ENCODE measurements at regions not wholly inside any gene's neighbourhood (a gene's known extent, or its start where the extent isn't known, plus 50 kb on each side); places are given as distances from the start of the nearest gene placed in this dataset.

DNA sequence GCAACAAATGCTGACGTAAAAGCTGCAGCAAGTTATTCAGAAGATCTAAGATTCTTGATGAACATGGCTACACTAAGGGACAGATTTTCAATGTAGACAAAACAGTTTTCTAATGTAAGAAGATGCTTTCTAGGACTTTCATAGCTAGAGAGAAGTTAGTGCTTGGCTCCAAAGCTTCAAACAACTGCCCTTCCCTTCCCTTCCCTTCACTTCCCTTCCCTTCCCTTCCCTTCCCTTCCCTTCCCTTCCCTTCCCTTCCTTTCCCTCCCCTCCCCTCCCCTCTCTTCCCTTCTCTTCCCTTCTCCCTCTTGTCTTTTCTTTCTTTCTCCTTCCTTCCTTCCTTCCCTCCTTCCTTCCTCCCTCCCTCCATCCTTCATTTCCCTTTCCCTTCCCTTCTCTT is 365.3 kb upstream of the ADGRL4 start:
- H3K4me1 ChIP-seq (ENCODE audit: control insufficient read depth in 1 of 2, insufficient read depth in 1 of 2, low read depth in 1 of 2, low read length in 1 of 2), result no peaks in the 10 kb centered on the region

DNA sequence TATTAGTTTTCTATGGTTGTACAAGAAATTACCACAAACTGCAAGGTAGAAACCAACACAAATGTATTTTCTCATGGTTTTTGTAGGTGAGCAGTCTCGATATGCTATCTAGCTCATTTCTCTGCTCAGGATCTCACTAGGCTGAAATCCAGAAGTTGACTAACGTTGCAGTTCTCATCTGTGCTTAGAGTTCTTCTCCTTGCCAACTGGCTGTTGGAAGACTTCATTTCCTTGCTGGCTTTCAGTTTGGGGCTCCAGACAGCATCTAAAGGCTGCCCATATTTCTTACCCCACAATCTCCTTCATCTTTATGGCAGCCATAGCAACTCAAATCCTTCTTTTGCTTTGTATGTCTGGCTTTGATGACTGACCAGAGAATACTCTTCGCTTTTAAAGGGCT is 362.6 kb upstream of the ADGRL4 start:
- H3K36me3 ChIP-seq, result no peaks in the 10 kb centered on the region
- TF ChIP-seq CTCF (IDR thresholded peaks at IDR 0.05), result no peak
- H3K27ac ChIP-seq, result no peak overlapping the region
- H3K4me1 ChIP-seq (ENCODE audit: control insufficient read depth in 1 of 2, insufficient read depth in 1 of 2, low read depth in 1 of 2, low read length in 1 of 2), result no peaks in the 10 kb centered on the region
- no peak overlapping the region for H3K4me3 ChIP-seq (ENCODE audit: low read depth in 1 of 2, low read length in 1 of 2)
- H3K27me3 ChIP-seq, result no peaks in the 10 kb centered on the region
- H3K9me3 ChIP-seq, result no peaks in the 10 kb centered on the region

More for the DNA sequence above, 365.3 kb upstream of the ADGRL4 start:
- H3K27me3 ChIP-seq, result no peaks in the 10 kb centered on the region
- no peak overlapping the region for H3K4me3 ChIP-seq (ENCODE audit: low read depth in 1 of 2, low read length in 1 of 2)
- no peaks in the 10 kb centered on the region for H3K9me3 ChIP-seq
- no peak overlapping the region for H3K27ac ChIP-seq
- no peak for TF ChIP-seq CTCF (IDR thresholded peaks at IDR 0.05)
- H3K36me3 ChIP-seq, result no peaks in the 10 kb centered on the region

GRCh38 chr1:79364896-79365295 is 358.4 kb upstream of the ADGRL4 start:
- H3K4me3 ChIP-seq (ENCODE audit: low read depth in 1 of 2, low read length in 1 of 2), result no peak overlapping the region
- no peak for TF ChIP-seq CTCF (IDR thresholded peaks at IDR 0.05)
- no peaks in the 10 kb centered on the region for H3K9me3 ChIP-seq
- H3K27ac ChIP-seq, result no peak overlapping the region
- H3K27me3 ChIP-seq, result no peaks in the 10 kb centered on the region
- H3K4me1 ChIP-seq (ENCODE audit: control insufficient read depth in 1 of 2, insufficient read depth in 1 of 2, low read depth in 1 of 2, low read length in 1 of 2), result no peaks in the 10 kb centered on the region
- no peaks in the 10 kb centered on the region for H3K36me3 ChIP-seq

DNA sequence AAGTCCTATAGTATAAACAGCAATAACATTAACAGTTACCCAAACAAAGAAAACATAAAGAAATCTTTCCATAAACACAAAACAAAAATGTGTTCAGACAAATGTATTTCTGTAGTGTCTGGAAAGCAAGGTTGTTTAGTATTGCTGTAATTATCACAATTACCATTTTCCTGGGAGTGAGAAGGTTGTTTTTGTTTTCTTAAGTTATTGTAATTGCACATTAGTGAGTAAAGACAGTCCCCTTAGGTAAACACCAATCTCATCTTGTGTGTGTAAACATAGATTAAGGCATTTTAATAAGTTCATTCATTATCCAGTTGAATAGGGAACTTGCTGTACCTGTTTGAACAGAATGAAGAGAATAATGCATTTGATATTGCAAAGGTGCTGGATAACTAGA is 356.9 kb upstream of the ADGRL4 start:
- no peaks in the 10 kb centered on the region for H3K4me1 ChIP-seq (ENCODE audit: control insufficient read depth in 1 of 2, insufficient read depth in 1 of 2, low read depth in 1 of 2, low read length in 1 of 2)
- no peaks in the 10 kb centered on the region for H3K27me3 ChIP-seq
- no peak overlapping the region for H3K27ac ChIP-seq
- no peak for TF ChIP-seq CTCF (IDR thresholded peaks at IDR 0.05)
- no peak overlapping the region for H3K4me3 ChIP-seq (ENCODE audit: low read depth in 1 of 2, low read length in 1 of 2)
- H3K36me3 ChIP-seq, result no peaks in the 10 kb centered on the region
- H3K9me3 ChIP-seq, result no peaks in the 10 kb centered on the region

- Histone ChIP-seq H3K27me3 (no peaks in the 10 kb centered on the region), H3K4me3 (ENCODE audit: low read depth in 1 of 2, low read length in 1 of 2) (no peak overlapping the region), H3K9me3 (no peaks in the 10 kb centered on the region), H3K27ac (no peak overlapping the region), H3K36me3 (no peaks in the 10 kb centered on the region), H3K4me1 (ENCODE audit: control insufficient read depth in 1 of 2, insufficient read depth in 1 of 2, low read depth in 1 of 2, low read length in 1 of 2) (no peaks in the 10 kb centered on the region)
- TF ChIP-seq CTCF (IDR thresholded peaks at IDR 0.05), result no peak
Observed at GRCh38 chr1:79362470-79362869, 355.9 kb upstream of the ADGRL4 start.

DNA sequence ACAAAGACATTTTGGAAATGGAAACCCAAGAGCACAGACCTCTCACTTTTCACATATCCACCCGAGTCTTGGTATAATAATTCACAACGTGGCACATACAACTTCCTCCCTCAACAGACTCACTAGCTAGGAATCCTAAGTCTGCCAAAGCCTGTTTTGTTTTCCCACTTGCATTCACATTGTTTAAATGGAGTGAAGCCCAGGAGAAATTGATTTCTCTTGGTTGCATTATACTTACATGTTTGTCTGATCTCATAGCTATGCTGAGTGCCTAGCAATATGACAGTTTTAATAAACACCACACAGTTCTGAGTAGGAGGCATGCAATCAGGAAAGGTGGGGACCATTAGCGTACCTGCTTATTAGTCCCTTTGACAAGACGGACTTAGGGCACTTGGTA is 348.6 kb upstream of the ADGRL4 start:
- H3K36me3 ChIP-seq, result no peaks in the 10 kb centered on the region
- TF ChIP-seq CTCF (IDR thresholded peaks at IDR 0.05), result no peak
- no peak overlapping the region for H3K4me3 ChIP-seq (ENCODE audit: low read depth in 1 of 2, low read length in 1 of 2)

More for the DNA sequence above, 348.6 kb upstream of the ADGRL4 start:
- Histone ChIP-seq H3K4me1 (ENCODE audit: control insufficient read depth in 1 of 2, insufficient read depth in 1 of 2, low read depth in 1 of 2, low read length in 1 of 2) (no peaks in the 10 kb centered on the region), H3K27me3 (no peaks in the 10 kb centered on the region), H3K9me3 (no peaks in the 10 kb centered on the region), H3K27ac (no peak overlapping the region)

Data from neutrophil (primary cell).